Chondrocyte (in vitro differentiated cells): ENCODE measurements at regions not wholly inside any gene's neighbourhood (a gene's known extent, or its start where the extent isn't known, plus 50 kb on each side); places are given as distances from the start of the nearest gene placed in this dataset.

Experiments used
- DNase-seq: peaks from one replicate; pipeline ENCODE4 v3.0.0; 2021; ENCODE audit warnings: mixed read lengths, low spot score
- H3K27ac Mint-ChIP-seq: one replicate; pipeline ENCODE4 v1.8.0; 2021; ENCODE audit warnings: mild to moderate bottlenecking, moderate library complexity, mixed read lengths; ENCODE audit not compliant: unreplicated experiment
- H3K27me3 Mint-ChIP-seq: 2 replicates; pipeline ENCODE4 v1.8.0; 2021; ENCODE audit warnings: low read depth, mixed read lengths
- H3K36me3 Mint-ChIP-seq: 2 replicates; pipeline ENCODE4 v1.8.0; 2021; ENCODE audit warnings: low read depth, mixed read lengths
- H3K4me1 Mint-ChIP-seq: 2 replicates; pipeline ENCODE4 v1.8.0; 2021; ENCODE audit warnings: low read depth, mild to moderate bottlenecking, mixed read lengths
- H3K4me3 Mint-ChIP-seq: one replicate; pipeline ENCODE4 v1.8.0; 2021; ENCODE audit warnings: mild to moderate bottlenecking, moderate library complexity, mixed read lengths; ENCODE audit not compliant: unreplicated experiment
- H3K9me3 Mint-ChIP-seq: 2 replicates; pipeline ENCODE4 v1.8.0; 2021; ENCODE audit warnings: low read depth, mixed read lengths
- TF ChIP-seq, protein P1 (sequence below): fragments of 200-600 bp; sonication (generic); IDR thresholded peaks from 2 replicates; pipeline ENCODE4 v1.5.0; 2021; ENCODE audit warnings: antibody characterized with exemption, mild to moderate bottlenecking, moderate library complexity

DNA sequence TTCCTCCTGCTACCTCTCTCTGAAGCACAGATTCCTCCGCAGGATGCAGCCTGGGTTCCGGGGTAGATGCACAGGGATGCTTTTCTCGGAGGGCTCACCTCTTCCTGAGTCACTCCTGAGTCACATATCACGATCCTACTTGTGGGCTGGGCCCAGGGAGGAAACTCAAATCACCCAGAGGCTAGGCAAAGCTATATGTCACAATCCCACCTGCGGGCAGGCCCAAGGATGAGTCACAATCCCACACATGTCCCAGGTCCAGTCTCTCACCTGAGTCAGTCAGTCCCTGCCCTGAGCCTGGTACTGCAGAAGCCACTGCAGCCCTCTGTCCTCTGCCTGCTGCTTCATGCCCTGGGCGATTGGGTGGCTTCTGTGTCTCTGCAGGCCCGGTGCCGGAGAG lies 149.0 kb upstream of the GSC start:
- no peak for DNase-seq
- peaks cover 9% of the 10 kb centered on the region for H3K9me3 Mint-ChIP-seq
- H3K27ac Mint-ChIP-seq, result no peak overlapping the region
- TF ChIP-seq, protein P1, sequence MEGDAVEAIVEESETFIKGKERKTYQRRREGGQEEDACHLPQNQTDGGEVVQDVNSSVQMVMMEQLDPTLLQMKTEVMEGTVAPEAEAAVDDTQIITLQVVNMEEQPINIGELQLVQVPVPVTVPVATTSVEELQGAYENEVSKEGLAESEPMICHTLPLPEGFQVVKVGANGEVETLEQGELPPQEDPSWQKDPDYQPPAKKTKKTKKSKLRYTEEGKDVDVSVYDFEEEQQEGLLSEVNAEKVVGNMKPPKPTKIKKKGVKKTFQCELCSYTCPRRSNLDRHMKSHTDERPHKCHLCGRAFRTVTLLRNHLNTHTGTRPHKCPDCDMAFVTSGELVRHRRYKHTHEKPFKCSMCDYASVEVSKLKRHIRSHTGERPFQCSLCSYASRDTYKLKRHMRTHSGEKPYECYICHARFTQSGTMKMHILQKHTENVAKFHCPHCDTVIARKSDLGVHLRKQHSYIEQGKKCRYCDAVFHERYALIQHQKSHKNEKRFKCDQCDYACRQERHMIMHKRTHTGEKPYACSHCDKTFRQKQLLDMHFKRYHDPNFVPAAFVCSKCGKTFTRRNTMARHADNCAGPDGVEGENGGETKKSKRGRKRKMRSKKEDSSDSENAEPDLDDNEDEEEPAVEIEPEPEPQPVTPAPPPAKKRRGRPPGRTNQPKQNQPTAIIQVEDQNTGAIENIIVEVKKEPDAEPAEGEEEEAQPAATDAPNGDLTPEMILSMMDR, result no peak
- peaks cover 11% of the 10 kb centered on the region for H3K4me1 Mint-ChIP-seq
- H3K36me3 Mint-ChIP-seq, result no peaks in the 10 kb centered on the region
- no peaks in the 10 kb centered on the region for H3K27me3 Mint-ChIP-seq
- H3K4me3 Mint-ChIP-seq, result no peak overlapping the region

DNA sequence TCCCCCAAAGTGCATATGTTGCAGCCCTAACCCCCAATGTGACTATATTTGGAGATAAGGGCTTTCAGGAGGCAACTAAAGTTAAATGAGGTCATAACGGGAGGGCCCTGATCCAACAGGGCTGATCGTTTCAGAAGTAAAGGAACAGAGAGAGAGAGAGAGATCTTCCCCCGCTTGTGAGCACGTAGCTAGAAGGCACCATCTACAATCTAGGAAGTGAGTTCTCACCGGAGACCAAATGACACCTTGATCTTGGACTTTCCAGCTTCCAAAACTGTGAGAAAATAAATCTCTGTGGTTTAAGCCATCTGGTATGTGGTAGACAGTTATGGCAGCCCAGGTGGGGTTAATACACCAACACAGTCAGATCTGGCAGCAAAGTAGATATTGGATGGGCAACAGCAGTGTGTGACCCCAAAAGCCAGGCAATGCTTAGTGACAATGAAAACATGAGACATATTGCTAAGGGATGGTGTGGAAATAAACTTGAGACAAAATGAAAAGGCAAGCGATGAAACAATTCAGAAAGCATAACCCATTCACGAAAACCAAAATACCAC lies 147.2 kb upstream of the GSC start:
- H3K36me3 Mint-ChIP-seq, result peaks cover 2% of the 10 kb centered on the region
- no peaks in the 10 kb centered on the region for H3K27me3 Mint-ChIP-seq
- H3K27ac Mint-ChIP-seq, result no peak overlapping the region
- peaks cover 5% of the 10 kb centered on the region for H3K4me1 Mint-ChIP-seq
- DNase-seq, result no peak
- H3K4me3 Mint-ChIP-seq, result no peak overlapping the region
- peaks cover 5% of the 10 kb centered on the region for H3K9me3 Mint-ChIP-seq
- TF ChIP-seq, protein P1, result no peak

- no peak overlapping the region for H3K4me3 Mint-ChIP-seq
- H3K9me3 Mint-ChIP-seq, result peaks cover 20% of the 10 kb centered on the region
- DNase-seq, result no peak
- H3K27me3 Mint-ChIP-seq, result no peaks in the 10 kb centered on the region
- H3K36me3 Mint-ChIP-seq, result peaks cover 9% of the 10 kb centered on the region
- H3K4me1 Mint-ChIP-seq, result no peaks in the 10 kb centered on the region
- TF ChIP-seq, protein P1, result no peak
- H3K27ac Mint-ChIP-seq, result no peak overlapping the region
Measured at GRCh38 chr14:94914191-94914590, 144.3 kb upstream of the GSC start.

GRCh38 chr14:94907626-94908261 lies 137.8 kb upstream of the GSC start:
- DNase-seq, result no peak
- Mint-ChIP-seq H3K36me3 (peaks cover 9% of the 10 kb centered on the region), H3K4me3 (no peak overlapping the region), H3K27ac (no peak overlapping the region), H3K4me1 (peaks cover 31% of the 10 kb centered on the region), H3K27me3 (no peaks in the 10 kb centered on the region), H3K9me3 (peaks cover 20% of the 10 kb centered on the region)
- TF ChIP-seq, protein P1, result no peak

GRCh38 chr14:94906991-94907587 lies 137.2 kb upstream of the GSC start:
- Mint-ChIP-seq H3K36me3 (peaks cover 7% of the 10 kb centered on the region), H3K27ac (no peak overlapping the region), H3K9me3 (peaks cover 15% of the 10 kb centered on the region), H3K4me1 (peaks cover 31% of the 10 kb centered on the region), H3K27me3 (no peaks in the 10 kb centered on the region), H3K4me3 (no peak overlapping the region)
- DNase-seq, result no peak
- TF ChIP-seq, protein P1, result no peak
